ENCODE measurements at regions not wholly inside any gene's neighbourhood (a gene's known extent, or its start where the extent isn't known, plus 50 kb on each side); places are given as distances from the start of the nearest gene placed in this dataset.

DNA sequence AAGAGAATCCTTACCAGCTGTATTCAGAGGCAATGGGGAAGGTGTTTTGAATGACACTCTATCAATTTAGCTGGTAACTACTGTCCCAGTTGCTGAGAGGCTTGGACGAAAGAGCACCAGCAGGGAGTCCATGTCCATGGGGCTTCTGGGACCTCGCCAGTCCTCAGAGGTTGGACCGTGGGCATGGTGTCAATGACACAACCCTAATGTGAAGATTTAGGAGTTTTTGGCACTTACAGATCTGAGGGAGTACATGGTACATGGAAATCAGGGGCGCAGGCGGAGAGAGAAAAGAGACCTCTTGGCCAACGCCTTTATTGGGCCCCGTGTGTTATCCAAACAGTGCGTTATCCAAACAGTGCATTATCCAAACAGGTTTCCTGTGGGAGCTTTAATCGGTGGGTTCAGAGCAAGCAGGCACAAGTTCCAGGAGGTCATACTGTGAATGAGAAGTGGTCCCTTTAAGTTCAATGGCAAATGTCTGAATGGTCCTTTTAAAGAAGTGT, 169.1 kb upstream of the B3GAT1 start:
- Histone ChIP-seq H3K9me3 (no peaks in the 10 kb centered on the region), H3K4me3 (no peak overlapping the region), H3K36me3 (no peaks in the 10 kb centered on the region), H3K4me1 (peaks cover 0 to 11% (median 7%) of the 10 kb centered on the region in 4 donors), H3K27ac (no peak overlapping the region), H3K27me3 (peaks cover 0 to 3% (median 0%) of the 10 kb centered on the region in 3 donors)
- WGBS, 2 donors = 53 to 73% methylated on average over 9 of the region's 9 CpGs
- TF ChIP-seq CTCF (IDR thresholded peaks at IDR 0.05) = no peak
- TF ChIP-seq POLR2A (IDR thresholded peaks at IDR 0.05) = no peak
- TF ChIP-seq EP300 (IDR thresholded peaks at IDR 0.05) = no peak
- no peak for TF ChIP-seq POLR2AphosphoS5 (IDR thresholded peaks at IDR 0.05)
- intact Hi-C loops (cut with DNase I) = no loop called here
- DNase-seq = peak; percentile 28

- DNase-seq = peak; percentile 53
- Histone ChIP-seq H3K36me3 (no peaks in the 10 kb centered on the region), H3K27me3 (peaks cover 0 to 3% (median 0%) of the 10 kb centered on the region in 3 donors), H3K4me1 (peaks cover 0 to 11% (median 7%) of the 10 kb centered on the region in 4 donors), H3K4me3 (no peak overlapping the region), H3K27ac (no peak overlapping the region), H3K9me3 (no peaks in the 10 kb centered on the region)
- TF ChIP-seq POLR2A (IDR thresholded peaks at IDR 0.05) (no peak), CTCF (IDR thresholded peaks at IDR 0.05) (no peak), POLR2AphosphoS5 (IDR thresholded peaks at IDR 0.05) (no peak), EP300 (IDR thresholded peaks at IDR 0.05) (no peak)
- WGBS, 2 donors = 72 to 90% methylated on average over 8 of the region's 8 CpGs
- intact Hi-C loops (cut with DNase I) = no loop called here
Measured at GRCh38 chr11:134580610-134580975, 168.6 kb upstream of the B3GAT1 start.

- intact Hi-C loops (cut with DNase I) = no loop called here
- no peak overlapping the region for H3K27ac ChIP-seq
- DNase-seq = peak; percentile 27
- H3K9me3 ChIP-seq = no peaks in the 10 kb centered on the region
- 27 to 63% methylated on average over 16 of the region's 16 CpGs for WGBS, 2 donors
- H3K4me1 ChIP-seq = peaks cover 0 to 11% (median 7%) of the 10 kb centered on the region in 4 donors
- H3K27me3 ChIP-seq = peaks cover 0 to 3% (median 0%) of the 10 kb centered on the region in 3 donors
- no peak overlapping the region for H3K4me3 ChIP-seq
- TF ChIP-seq POLR2A (IDR thresholded peaks at IDR 0.05) (no peak), CTCF (IDR thresholded peaks at IDR 0.05) (no peak), POLR2AphosphoS5 (IDR thresholded peaks at IDR 0.05) (no peak), EP300 (IDR thresholded peaks at IDR 0.05) (no peak)
- H3K36me3 ChIP-seq = no peaks in the 10 kb centered on the region
Measured at GRCh38 chr11:134579724-134580609, 167.9 kb upstream of the B3GAT1 start.

DNA sequence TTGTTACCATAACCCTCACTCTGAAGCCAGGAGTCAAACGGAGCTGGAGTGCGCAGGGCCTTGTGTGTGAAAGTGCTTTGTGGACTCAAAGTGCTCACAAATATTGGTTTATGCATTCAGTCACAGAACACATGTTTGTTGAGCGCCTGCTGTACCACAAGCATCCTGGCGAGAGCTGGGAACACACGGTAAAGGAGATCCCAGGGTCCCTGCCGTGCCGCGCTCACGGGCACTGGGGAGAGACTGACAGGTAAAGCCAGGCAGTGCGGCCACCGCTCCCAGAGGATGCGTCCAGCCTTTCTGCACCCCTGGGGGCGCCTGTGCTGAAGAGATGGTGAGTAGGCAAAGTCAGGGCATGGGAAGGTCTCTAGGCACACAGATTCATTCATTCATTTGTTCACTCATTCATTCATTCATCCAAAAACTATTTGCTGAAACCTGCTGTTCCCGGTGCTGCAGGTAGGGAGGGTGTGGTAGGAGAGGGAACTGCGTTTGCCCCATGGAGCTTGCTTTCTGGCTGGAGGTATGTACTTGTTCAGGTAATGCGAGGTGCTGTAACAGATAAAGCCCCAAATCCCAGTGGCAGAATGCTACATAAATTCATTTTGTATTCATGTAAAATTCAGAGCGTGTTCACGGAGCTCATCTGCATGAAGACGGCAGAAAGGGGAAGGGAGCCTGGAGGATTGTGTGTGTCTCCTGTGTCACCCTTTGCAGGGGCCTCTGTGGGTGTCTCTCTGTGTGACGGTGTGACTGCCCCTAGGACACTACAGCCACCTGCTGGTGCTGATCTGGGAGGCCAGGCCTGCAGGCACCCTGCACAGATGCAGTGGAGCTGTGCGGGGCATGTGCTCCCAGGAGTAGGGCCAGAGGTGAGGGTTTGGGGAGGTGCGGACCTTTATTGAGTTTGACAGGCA, 167.0 kb upstream of the B3GAT1 start:
- Histone ChIP-seq H3K27me3 (peaks cover 0 to 3% (median 0%) of the 10 kb centered on the region in 3 donors), H3K4me3 (no peak overlapping the region), H3K36me3 (no peaks in the 10 kb centered on the region), H3K4me1 (peaks cover 0 to 3% (median under 1%) of the 10 kb centered on the region in 4 donors), H3K27ac (no peak overlapping the region), H3K9me3 (no peaks in the 10 kb centered on the region)
- 77 to 80% methylated on average over 22 of the region's 22 CpGs for WGBS, 2 donors
- TF ChIP-seq POLR2A (IDR thresholded peaks at IDR 0.05) (no peak), CTCF (IDR thresholded peaks at IDR 0.05) (peak in 1 of 4 experiments; percentile 11)
- intact Hi-C loops (cut with DNase I) = no loop called here
- DNase-seq = peak; percentile 36

Measured in sigmoid colon (tissue), 6 donors.